ENCODE measurements at regions not wholly inside any gene's neighbourhood (a gene's known extent, or its start where the extent isn't known, plus 50 kb on each side); places are given as distances from the start of the nearest gene placed in this dataset.

- TF ChIP-seq POLR2A (IDR thresholded peaks at IDR 0.05; ENCODE audit: low read length) (no peak), GATA1 (IDR thresholded peaks at IDR 0.05; ENCODE audit: low read depth, low read length) (no peak)
Measured at GRCh38 chr6:8545336-8545735, 110.0 kb upstream of the SLC35B3 start.
